ENCODE measurements at regions not wholly inside any gene's neighbourhood (a gene's known extent, or its start where the extent isn't known, plus 50 kb on each side); places are given as distances from the start of the nearest gene placed in this dataset.
"Not testable (repeated sequence)": the region's sequence is repeated elsewhere in the genome, so short reads cannot be mapped to it uniquely, and the experiment has no call there.

DNA sequence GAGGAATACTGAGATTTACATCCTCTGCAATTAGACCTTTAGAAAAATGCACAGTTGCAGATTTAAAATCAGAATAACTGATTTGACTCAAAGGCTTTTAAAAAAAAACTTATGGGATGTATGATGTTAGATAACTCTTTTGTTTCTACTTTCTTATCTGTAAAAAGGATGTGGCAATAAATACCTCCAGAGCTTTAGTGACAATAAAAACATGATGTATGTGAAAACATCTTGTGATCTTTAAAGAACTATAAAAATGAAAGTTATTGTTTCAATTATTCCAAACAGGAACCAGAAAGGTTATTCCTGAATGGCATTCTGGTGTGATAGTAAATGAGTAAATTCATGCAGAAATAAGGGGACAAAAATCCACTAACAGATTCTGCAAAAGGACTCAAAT lies 2712.2 kb upstream of the PCDH20 start:
- no peak for DNase-seq (ENCODE audit: low spot score)

DNA sequence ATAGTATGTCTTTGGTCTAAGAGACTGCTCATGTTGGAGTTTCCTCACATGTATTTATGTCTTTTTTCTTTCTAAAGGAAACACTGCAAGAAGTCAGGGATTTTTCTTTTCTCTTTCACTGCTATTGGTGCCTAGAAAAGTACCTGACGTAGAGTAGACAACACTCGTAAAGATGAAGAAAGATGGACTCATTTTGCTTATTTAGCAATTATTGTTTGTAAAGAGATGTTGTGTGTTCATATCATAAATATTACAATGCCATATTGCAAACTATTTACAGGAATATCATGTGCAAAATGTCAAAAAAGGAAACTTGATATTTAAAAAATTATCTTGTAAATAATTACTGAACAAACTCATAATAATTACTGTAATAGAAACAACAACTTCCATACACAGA lies 2711.5 kb upstream of the PCDH20 start:
- DNase-seq (ENCODE audit: low spot score): no peak

- peak; percentile 65 for DNase-seq (ENCODE audit: low spot score)
Measured at GRCh38 chr13:64121023-64121709, 2705.5 kb upstream of the PCDH20 start.

GRCh38 chr13:64099994-64100393 lies 2684.3 kb upstream of the PCDH20 start:
- no peak for DNase-seq (ENCODE audit: low spot score)

DNA sequence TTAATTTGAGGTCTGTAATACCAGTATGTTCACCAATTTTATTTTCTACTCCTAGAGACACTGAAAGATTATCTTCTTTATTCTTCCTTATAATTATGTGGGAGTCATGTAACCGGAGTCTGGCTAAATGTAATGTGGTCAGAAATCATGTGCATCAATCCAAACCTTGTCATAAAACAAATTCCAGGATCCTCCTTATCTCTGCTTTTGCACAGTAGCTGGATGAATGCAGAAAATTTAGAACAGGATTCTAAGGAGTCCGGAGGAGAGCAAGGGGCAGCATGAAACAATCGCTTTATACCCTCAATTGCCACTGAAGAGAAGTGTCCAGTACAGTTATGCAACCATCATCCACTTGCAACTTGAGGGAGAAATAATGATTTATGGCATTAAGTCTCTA lies 2674.7 kb upstream of the PCDH20 start:
- DNase-seq (ENCODE audit: low spot score): no peak

- DNase-seq (ENCODE audit: low spot score): no peak
Measured at GRCh38 chr13:64088491-64088890, 2672.8 kb upstream of the PCDH20 start.

GRCh38 chr13:64087624-64088023 lies 2672.0 kb upstream of the PCDH20 start:
- DNase-seq (ENCODE audit: low spot score): no peak

- DNase-seq (ENCODE audit: low spot score): no peak
Measured at GRCh38 chr13:64083811-64084210, 2668.2 kb upstream of the PCDH20 start.

- DNase-seq (ENCODE audit: low spot score): no peak
Measured at GRCh38 chr13:64083396-64083795, 2667.7 kb upstream of the PCDH20 start.

DNA sequence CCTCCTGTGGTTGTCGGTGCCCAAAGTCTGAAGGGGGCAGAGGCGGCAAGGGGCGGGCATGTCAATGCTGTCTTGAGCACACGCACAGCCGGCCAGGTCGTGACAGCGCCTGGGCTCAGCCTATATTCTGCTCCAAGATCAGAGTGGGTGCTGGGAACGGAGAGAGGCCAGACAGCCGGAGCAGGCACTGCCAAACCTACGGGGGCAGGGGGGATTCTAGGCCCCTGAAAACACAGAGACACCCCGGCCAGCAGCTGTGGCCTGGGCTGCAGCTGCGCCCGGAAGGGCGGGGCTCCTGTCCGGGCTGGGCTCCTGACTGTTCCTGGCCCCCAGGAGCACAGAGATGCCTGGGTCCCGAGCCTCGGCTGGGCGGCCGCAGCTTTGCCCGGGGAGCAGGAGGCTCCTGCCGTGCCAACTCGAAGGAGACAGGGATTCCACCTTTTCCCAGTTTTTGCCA lies 2662.9 kb upstream of the PCDH20 start:
- no peak for DNase-seq (ENCODE audit: low spot score)

DNA sequence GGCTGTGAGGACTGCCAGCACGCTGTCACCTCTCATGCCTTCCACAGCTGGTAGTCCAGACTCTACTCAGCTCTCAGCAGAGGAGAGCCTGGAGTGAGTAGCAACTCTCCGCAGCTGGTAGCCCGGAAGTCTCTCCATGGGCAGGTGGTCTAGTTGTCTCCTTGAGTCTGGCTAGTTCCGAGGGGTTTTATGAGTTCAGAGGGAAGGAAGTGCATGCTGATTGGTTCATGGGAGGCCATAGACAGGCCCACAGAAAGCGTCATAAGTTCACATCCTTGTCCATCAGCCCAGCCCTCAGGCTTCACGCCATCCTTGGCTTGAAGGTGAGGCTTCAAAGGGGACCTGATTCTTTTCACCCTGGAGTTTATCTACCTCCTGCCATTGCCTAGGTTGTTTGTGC lies 2662.4 kb upstream of the PCDH20 start:
- no peak for DNase-seq (ENCODE audit: low spot score)

DNA sequence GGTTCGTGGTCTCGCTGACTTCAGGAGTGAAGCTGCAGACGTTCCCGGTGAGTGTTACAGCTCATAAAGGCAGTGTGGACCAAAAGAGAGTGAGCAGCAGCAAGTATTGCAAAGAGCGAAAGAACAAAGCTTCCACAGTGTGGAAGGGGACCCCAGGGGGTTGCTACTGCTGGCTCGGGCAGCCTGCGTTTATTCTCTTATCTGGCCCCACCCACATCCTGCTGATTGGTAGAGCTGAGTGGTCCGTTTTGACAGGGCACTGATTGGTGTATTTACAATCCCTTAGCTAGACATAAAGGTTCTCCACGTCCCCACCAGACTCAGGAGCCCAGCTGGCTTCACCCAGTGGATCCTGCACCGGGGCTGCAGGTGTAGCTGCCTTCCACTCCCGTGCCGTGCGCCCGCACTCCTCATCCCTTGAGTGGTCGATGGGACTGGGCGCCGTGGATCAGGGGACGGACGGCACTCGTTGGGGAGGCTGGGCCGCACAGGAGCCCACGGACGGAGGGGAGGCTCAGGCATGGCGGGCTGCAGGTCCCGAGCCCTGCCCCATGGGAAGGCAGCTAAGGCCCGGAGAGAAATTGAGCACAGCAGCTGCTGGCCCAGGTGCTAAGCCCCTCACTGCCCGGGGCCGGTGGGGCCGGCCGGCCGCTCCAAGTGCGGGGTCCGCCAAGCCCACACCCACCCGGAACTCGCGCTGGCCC lies 2661.6 kb upstream of the PCDH20 start:
- DNase-seq (ENCODE audit: low spot score): not testable (repeated sequence)

- no peak for DNase-seq (ENCODE audit: low spot score)
Measured at GRCh38 chr13:64075543-64076271, 2660.1 kb upstream of the PCDH20 start.

DNA sequence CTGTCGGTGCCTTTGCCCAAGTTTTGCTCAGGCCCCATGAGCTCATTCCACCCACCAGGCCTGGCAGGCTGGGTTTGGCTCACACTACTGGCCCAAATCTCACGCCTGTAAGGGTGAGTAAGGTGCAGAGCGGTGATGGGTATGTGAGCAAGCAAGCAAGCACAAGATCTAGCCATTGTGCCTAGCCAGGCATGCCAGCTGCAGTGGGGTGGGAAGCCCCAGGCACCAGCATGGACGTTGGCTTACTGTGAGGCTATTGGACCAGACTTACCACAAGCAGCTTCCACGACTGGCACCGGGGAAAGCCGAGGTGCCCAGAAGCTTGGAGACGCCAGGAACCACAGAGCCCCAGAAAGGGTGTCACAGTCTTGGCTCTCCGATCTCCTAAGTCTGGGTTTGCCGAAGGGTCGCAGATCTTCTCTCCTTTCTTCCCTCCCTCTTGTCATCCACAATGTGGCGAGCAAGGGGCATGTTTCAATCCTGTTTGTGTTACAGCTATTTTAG lies 2659.4 kb upstream of the PCDH20 start:
- no peak for DNase-seq (ENCODE audit: low spot score)

DNA sequence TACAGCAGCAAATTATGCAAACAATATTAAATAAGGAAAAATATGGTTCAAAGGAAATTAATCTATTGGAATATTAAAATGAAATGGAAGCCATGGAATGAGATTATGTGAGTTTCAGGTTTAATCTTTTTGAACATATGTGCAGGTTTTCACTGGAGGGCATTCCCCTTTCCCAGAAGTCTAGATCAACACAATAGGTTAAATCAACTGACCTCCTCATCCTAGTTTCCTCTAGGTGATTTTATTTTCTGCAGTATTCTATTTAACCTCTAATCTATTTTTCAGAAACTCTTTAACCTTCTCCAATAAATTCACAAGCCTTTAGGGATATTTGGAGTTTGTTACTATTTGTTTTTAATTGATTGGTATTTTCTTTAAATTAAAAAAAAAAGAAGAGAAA lies 2657.6 kb upstream of the PCDH20 start:
- DNase-seq (ENCODE audit: low spot score): no peak

GRCh38 chr13:64071352-64071751 lies 2655.7 kb upstream of the PCDH20 start:
- DNase-seq (ENCODE audit: low spot score): no peak

GRCh38 chr13:64069892-64070291 lies 2654.2 kb upstream of the PCDH20 start:
- DNase-seq (ENCODE audit: low spot score): no peak

DNA sequence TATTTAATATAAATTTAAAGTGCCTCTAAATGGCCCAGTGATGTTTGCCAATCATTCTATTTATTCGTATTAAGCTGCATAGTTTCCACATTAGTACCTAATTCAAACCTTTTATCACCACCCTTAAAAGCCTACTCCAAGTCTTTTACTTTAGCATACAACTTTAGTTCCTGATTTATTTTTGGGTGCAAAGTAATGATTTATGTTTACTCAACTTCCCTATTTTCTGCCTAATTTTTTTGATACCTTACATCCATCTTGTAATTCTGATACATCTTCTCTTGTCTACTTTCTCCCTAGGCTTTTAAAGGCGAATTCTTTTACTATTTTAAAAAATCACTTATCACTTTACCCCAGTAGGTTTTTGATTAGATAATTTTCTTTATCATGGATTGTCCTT lies 2651.1 kb upstream of the PCDH20 start:
- no peak for DNase-seq (ENCODE audit: low spot score)

- DNase-seq (ENCODE audit: low spot score): no peak
Measured at GRCh38 chr13:64061649-64062048, 2646.0 kb upstream of the PCDH20 start.

DNA sequence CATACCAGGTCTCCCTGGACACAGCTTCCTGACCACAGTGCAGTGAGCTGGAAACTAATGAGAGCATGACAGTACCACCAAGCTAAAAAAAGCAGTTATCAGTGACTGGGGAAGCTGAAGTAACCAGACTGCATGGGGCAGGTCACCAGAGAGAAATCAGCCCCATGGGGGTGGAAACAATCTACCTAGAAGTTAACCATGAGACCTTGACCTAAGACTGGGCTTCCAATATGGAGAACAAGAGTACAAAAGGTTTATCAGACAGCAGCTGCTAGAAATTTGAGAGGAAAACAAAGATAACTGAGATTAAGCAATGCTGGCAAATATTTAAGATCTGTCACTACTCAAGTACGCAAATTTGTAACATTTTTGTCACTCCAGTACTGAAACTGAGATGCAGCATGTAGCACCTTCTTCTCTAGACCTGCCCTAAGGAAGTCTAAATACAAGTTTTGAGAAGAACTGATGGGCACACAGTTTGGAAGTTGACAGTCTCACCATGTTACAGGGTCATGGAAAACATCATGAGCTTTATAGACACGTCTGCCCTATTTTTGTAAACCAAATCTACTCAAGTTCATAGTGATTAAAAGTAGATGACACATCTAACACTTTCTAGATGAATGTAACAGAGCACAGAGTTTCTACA lies 2641.8 kb upstream of the PCDH20 start:
- DNase-seq (ENCODE audit: low spot score): no peak

GRCh38 chr13:64054321-64054720 lies 2638.7 kb upstream of the PCDH20 start:
- no peak for DNase-seq (ENCODE audit: low spot score)

DNA sequence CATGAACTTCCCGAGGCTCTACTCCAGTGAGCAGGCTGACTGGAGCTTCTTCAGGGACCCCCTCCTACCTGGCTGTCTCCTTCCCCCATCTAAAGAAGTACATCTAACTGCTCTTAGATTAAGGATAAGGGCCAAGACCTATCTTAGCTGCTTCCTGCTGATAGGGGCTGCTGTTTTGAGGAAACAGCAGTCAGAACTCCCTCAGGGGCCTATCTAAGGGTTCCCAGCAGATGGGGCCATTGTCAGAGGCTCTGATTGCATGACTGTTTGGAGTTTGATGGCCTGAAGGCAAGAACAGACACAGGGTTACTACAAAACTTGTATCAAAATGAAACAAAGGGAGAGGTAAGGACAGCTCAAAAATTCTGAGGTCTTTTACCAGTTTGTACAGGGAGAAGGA lies 2636.9 kb upstream of the PCDH20 start:
- no peak for DNase-seq (ENCODE audit: low spot score)

Measured in mesenteric fat pad (tissue), 1 donor.